Activated T-cell treated with anti-CD3 and anti-CD28 coated beads for 4 hours (primary cell): ENCODE measurements at regions not wholly inside any gene's neighbourhood (a gene's known extent, or its start where the extent isn't known, plus 50 kb on each side); places are given as distances from the start of the nearest gene placed in this dataset.
"Not testable (repeated sequence)": the region's sequence is repeated elsewhere in the genome, so short reads cannot be mapped to it uniquely, and the experiment has no call there.

Source experiments
- DNase-seq: peaks from one replicate; pipeline ENCODE4 v3.0.0-alpha.2; 2020

DNA sequence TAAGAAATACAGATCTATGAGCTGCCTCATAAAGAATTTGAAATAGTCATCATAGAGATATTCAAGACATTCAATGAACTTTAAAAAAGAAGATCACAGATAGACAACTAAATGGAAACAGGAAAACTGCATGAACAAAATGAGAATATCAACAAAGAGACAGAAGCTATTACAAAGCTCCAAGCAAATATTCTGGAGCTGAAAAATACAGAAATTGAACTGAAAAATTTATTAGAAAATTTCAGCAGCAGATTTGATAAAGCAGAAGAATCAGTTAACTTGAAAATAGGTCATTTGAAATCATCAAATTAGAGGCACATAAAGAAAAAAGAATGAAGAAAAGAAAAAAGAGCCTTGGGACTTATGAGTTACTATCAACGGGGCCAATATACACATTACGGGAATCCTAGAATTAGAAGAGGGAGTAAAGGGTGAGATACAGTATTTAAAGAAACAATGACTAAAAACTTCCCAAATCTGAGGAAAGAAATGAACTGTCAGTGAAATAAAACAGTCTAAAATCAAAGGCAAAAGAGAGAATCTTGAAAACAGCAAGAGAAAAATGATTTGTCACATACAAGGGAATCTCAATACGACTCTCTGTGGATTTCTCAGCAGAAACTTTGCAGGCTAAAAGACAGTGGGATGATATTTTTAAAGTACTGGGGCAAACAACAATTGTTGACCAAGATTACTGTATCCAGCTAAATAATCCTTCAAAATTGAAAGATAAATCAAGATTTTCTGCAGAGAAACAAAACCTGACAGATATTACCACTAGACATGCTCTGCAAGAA lies 641.6 kb downstream of the ANKRD50 start:
- no peak for DNase-seq

DNA sequence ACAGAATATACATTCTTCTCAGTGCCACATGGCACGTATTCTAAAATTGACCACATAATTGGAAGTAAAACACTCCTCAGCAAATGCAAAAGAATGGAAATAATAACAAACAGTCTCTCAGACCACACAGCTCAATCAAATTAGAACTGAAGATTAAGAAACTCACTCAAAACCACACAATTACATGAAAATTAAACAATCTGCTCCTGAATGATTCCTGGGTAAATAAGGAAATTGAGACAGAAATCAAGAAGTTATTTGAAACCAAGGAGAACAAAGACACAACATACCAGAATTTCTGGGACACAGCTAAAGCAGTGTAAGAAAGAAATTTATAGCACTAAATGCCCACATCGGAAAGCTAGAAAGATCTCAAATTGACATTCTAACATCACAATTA lies 637.3 kb downstream of the ANKRD50 start:
- not testable (repeated sequence) for DNase-seq

GRCh38 chr4:124079174-124079780 lies 633.3 kb downstream of the ANKRD50 start:
- no peak for DNase-seq

DNA sequence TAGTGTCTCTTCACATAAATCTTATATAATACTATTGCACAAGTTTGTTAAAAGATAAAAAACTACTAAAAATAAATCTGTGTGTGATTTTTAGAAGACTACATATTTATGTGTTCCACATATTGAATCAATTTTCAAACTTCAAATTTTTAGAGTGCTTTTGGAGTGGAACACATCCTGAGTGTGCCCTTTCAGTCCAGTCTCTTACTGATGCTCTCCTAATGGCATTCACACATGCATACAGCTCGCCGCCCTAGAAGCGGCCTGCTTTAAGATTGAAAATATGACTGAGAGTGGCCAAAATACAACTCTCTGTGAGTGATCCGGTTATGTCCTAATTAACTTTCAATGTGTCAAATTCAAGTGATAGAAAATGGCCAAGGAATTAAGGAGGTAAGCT lies 628.8 kb downstream of the ANKRD50 start:
- DNase-seq, result no peak

DNA sequence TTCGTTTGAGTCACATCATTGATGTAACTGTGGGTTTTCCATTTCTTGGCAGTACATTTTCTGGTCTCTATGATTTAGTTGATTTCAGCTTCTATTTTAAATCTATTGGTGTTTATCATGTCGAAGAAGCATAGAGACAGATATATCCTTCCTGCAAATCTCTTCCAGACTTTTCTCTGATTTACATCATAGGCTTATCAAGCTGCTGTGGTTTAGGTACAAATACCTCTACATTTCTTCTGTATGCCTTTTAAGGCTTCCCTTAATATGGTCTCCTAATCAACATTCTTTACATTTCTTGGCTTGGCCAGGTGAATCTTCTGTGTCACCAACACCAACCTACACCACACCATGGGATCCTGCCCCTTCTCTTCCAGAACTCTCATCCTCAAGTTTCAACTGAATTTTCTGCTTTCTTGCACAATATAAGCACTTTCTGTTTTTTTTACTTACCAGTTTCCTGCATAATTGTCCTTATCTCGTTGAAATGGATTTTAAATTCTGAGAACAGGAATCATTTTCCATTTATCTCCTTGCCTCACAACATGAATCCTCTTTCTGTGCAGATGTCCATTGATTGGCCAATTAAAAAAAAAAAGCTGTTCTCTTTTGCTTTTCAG lies 626.9 kb downstream of the ANKRD50 start:
- DNase-seq, result no peak

- no peak for DNase-seq
These were observed 622.5 kb downstream of the ANKRD50 start for GRCh38 chr4:124090021-124090420.

DNA sequence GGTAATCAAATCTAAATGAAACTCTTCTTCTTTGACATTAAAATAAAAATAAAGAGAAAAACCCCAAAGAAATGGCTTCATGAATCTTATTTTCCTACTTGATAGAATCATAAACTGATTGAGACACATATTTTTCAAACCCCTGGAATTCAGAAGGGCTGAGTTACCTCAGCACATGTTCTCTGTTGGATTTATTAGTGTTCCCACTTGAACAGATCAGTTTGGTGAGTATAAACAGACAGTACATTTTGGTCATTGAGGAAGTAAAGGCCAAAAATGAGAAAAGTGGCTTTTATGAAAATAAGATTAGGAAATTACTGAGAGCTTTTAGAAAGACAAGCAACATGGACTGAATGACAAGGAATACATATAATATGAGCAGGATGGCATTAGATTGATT lies 620.4 kb downstream of the ANKRD50 start:
- no peak for DNase-seq

DNA sequence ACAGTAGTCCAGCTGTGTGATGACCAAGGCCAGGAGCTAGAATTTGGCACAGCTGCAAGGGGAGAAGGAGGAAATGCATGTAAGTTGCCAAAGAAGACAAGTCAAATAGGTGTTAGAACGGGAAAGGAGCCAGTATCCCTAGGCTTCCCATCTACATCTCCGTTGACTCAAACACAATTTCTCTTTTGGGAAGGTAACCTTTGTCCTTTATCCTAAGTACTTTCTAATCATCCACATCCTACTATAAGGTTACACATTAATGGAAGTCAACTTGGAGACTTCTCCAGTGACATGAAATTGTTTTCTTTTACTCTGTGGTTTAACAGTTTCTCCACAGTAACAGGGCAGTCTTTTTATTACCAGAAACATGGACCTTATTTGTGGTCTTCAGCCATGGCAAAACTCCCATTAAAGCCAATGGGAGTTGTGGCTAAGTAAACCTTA lies 620.0 kb downstream of the ANKRD50 start:
- DNase-seq, result no peak

GRCh38 chr4:124095621-124096020 lies 616.9 kb downstream of the ANKRD50 start:
- no peak for DNase-seq

GRCh38 chr4:124096290-124096689 lies 616.2 kb downstream of the ANKRD50 start:
- DNase-seq, result no peak

- no peak for DNase-seq
These were observed 615.1 kb downstream of the ANKRD50 start for GRCh38 chr4:124097447-124097846.

DNA sequence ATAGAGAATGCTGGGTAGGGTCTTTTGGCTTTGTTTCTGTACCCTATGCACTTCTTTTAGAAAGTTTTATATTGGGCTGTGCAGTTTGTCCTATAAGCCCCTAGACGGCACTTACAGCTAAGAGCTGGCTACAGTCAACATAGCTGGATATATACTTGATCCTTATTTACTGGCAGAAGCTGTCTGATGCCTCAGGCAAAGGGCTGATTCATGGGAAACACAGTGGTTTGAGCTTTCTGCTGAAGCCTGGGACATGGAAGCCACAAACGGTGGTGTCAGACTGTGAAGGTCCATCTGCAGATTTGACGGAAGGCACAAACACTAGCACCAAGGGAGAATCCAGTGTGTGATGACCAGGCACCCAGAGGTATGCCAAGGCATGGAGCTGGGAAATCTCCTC lies 608.4 kb downstream of the ANKRD50 start:
- DNase-seq, result no peak

DNA sequence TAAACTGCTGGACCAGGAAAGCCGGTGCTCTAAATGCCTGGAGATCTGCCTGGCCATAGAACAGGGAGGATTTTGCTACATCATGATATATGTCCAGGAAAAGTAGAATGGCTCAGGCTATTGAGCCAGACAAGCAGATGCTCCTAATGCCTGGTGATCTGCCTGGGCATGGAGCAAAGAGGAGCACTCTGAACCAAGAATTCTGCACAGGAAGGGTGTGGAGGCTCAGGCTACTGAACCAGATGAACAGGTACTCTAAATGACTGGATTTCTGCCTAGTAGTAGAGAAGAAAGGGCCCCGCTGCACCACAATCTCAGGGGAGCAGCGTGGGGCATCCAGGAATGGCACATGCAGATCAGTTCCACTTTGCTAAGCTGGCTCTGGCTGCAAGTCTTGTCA lies 607.9 kb downstream of the ANKRD50 start:
- no peak for DNase-seq

- no peak for DNase-seq
These were observed 607.3 kb downstream of the ANKRD50 start for GRCh38 chr4:124105212-124105611.

GRCh38 chr4:124111411-124111810 lies 601.1 kb downstream of the ANKRD50 start:
- no peak for DNase-seq

DNA sequence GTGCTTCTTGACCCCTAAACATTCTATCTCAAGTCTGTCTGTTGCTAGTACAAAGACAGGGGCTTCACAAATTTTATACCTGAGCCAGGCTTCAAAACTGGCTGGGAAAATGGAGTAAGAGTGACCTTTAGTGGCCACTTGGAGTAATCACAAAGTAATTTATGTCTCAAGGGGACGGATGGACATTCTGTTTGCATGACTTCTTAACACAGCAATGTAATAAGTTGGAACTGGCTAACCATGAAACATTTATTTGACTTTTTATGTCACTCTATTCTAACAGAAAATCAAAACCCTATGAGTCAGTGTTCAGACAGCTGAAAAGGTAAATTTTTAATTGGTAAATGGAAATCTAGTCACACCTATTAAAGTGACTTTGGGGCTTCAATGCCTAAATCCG lies 600.6 kb downstream of the ANKRD50 start:
- no peak for DNase-seq

DNA sequence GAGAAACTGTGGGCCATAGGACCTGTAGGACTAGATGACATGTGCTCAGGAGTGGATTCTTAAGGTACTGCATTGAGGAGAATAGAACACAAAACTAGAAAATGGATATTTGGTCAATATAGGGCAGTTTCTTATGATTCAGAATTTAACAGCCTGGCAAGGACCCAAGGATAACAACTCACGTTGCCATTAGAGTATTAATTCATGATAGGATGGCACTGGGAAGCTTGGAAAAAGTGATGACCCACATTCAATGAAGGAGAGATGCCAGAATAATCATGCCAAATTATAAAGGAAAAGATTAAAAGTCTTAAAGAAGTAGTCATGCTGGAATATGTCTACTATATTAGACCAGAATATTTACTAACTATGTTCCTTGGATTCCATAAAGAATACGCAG lies 594.5 kb downstream of the ANKRD50 start:
- DNase-seq, result no peak

- DNase-seq, result no peak
These were observed 591.0 kb downstream of the ANKRD50 start for GRCh38 chr4:124121461-124121971.

DNA sequence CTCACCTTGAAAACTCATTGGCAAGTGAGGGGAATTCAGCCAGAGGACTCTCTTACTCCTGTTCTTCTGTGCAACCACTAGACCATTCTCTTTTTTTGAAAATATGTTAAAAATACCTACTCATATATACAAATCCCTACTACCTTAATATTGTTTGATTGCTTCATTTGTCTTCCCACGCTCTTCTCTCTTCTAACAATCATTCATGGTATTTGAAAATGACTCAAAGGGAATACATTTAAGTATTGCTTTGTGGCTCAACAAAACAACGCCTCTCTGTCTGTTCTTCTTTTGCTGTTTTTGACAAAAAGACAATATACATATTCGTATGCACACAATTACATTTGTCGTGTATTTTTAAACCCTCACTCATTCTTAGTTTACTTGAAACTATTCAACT lies 589.4 kb downstream of the ANKRD50 start:
- no peak for DNase-seq

- DNase-seq, result no peak
These were observed 588.8 kb downstream of the ANKRD50 start for GRCh38 chr4:124123721-124124120.

DNA sequence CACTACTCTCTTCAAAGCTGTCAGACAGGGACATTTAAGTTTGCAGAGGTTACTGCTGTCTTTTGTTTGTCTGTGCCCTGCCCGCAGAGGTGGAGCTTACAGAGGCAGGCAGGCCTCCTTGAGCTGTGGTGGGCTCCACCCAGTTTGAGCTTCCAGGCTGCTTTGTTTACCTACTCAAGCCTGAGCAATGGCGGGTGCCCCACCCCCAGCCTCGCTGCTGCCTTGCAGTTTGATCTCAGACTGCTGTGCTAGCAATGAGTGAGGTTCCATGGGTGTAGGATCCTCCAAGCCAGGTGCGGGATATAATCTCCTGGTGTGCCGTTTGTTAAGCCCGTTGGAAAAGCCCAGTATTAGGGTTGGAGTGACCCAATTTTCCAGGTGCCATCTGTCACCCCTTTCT lies 581.2 kb downstream of the ANKRD50 start:
- DNase-seq, result not testable (repeated sequence)

GRCh38 chr4:124132161-124132560 lies 580.4 kb downstream of the ANKRD50 start:
- no peak for DNase-seq

GRCh38 chr4:124133753-124134152 lies 578.8 kb downstream of the ANKRD50 start:
- DNase-seq, result no peak

DNA sequence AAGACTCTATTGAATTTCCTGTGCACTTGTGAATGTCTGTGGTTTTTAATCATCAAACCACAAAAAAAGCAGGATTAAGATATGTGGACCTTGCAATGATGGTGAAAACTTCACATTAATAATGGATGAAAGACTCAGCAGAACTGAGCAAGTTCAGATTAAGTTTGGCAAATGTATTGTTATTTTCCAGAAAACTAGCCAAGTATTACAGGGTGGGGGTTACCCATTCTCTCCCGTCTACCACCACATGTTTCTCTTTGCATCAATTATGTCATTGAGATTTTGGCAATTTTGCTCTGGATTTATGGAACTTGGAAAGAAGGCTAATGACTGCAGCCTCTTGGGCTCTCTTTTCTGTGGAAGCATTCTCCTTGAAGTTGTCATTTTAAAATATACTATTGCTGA lies 577.1 kb downstream of the ANKRD50 start:
- no peak for DNase-seq
